Gastroesophageal sphincter (tissue), 3 donors: ENCODE measurements at regions not wholly inside any gene's neighbourhood (a gene's known extent, or its start where the extent isn't known, plus 50 kb on each side); places are given as distances from the start of the nearest gene placed in this dataset.

Source experiments
- CTCF ChIP-seq, 4 experiments: fragments of 200-600 bp in 2 of 4; fragments of 450-650 bp in 2 of 4; sonication (generic) in 1 of 4; IDR thresholded peaks; one replicate each; pipeline ENCODE4 v1.5.1; 2017 to 2019; ENCODE audit warnings: antibody characterized with exemption in 4 of 4, mild to moderate bottlenecking in 2 of 4, moderate library complexity in 2 of 4
- EP300 ChIP-seq: sonication (generic); formaldehyde crosslinking; IDR thresholded peaks from one replicate; pipeline ENCODE4 v1.6.1; 2017; ENCODE audit warnings: antibody characterized with exemption, mild to moderate bottlenecking
- POLR2A ChIP-seq, 2 donors: fragments of 450-650 bp; IDR thresholded peaks; one replicate each; pipeline ENCODE4 v1.6.1; 2017; ENCODE audit warnings: antibody characterized with exemption in 2 of 2, mild to moderate bottlenecking in 2 of 2, moderate library complexity in 1 of 2

DNA sequence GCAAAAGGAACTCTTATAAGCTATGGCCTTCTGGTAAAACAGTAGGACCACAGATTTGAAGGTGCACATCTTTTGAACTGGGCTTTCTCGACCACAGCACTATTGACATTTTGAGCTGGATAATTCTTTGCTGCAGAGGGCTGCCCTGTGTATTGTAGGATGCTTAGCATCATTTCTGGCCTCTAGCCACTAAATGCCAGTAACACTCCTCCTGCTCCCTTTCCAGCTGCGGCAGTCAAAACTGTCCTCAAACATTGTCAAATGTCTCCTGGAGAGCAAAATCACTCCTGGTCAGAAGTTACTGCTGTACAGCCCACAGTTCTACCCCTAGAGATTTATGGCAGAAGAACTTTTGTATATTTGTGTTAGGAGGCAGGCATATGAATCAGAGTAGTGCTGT is 836.7 kb downstream of the PLA2G4A start:
- TF ChIP-seq POLR2A (IDR thresholded peaks at IDR 0.05) (no peak), CTCF (IDR thresholded peaks at IDR 0.05) (no peak), EP300 (no peak)
